ENCODE measurements at regions not wholly inside any gene's neighbourhood (a gene's known extent, or its start where the extent isn't known, plus 50 kb on each side); places are given as distances from the start of the nearest gene placed in this dataset.

GRCh38 chr6:67224989-67225388 is 1410.1 kb upstream of the ADGRB3 start:
- no peak for ATAC-seq (replicated peaks; ENCODE audit: extremely low read depth, poor library complexity, severe bottlenecking)
- no peaks in the 10 kb centered on the region for H3K27me3 Mint-ChIP-seq

GRCh38 chr6:67221226-67221625 is 1413.9 kb upstream of the ADGRB3 start:
- no peak overlapping the region for H3K27ac Mint-ChIP-seq (ENCODE audit: low read depth)
- DNase-seq (ENCODE audit: low spot score in 2 of 2) (no peak), ATAC-seq (replicated peaks; ENCODE audit: extremely low read depth, poor library complexity, severe bottlenecking) (no peak)
- peaks cover 2% of the 10 kb centered on the region for H3K36me3 Mint-ChIP-seq (ENCODE audit: insufficient read depth)
- H3K4me1 Mint-ChIP-seq = no peaks in the 10 kb centered on the region
- H3K27me3 Mint-ChIP-seq = no peaks in the 10 kb centered on the region
- H3K9me3 Mint-ChIP-seq = peaks cover 41% of the 10 kb centered on the region
- no peak overlapping the region for H3K4me3 Mint-ChIP-seq

More at GRCh38 chr6:67224989-67225388, 1410.1 kb upstream of the ADGRB3 start:
- Mint-ChIP-seq H3K27ac (ENCODE audit: low read depth) (no peak overlapping the region), H3K9me3 (peaks cover 41% of the 10 kb centered on the region), H3K36me3 (ENCODE audit: insufficient read depth) (peaks cover 2% of the 10 kb centered on the region), H3K4me3 (no peak overlapping the region), H3K4me1 (no peaks in the 10 kb centered on the region)
- DNase-seq (ENCODE audit: low spot score in 2 of 2) = no peak

GRCh38 chr6:67219346-67219745 is 1415.7 kb upstream of the ADGRB3 start:
- no peaks in the 10 kb centered on the region for H3K27me3 Mint-ChIP-seq
- peaks cover 2% of the 10 kb centered on the region for H3K36me3 Mint-ChIP-seq (ENCODE audit: insufficient read depth)
- no peak overlapping the region for H3K27ac Mint-ChIP-seq (ENCODE audit: low read depth)
- no peak for DNase-seq (ENCODE audit: low spot score in 2 of 2)
- H3K4me3 Mint-ChIP-seq = no peak overlapping the region
- H3K4me1 Mint-ChIP-seq = no peaks in the 10 kb centered on the region
- peaks cover 38% of the 10 kb centered on the region for H3K9me3 Mint-ChIP-seq
- ATAC-seq (replicated peaks; ENCODE audit: extremely low read depth, poor library complexity, severe bottlenecking) = no peak

- H3K36me3 Mint-ChIP-seq (ENCODE audit: insufficient read depth) = no peaks in the 10 kb centered on the region
- H3K27me3 Mint-ChIP-seq = no peaks in the 10 kb centered on the region
- no peak overlapping the region for H3K27ac Mint-ChIP-seq (ENCODE audit: low read depth)
- peaks cover 11% of the 10 kb centered on the region for H3K9me3 Mint-ChIP-seq
- H3K4me3 Mint-ChIP-seq = no peak overlapping the region
- no peaks in the 10 kb centered on the region for H3K4me1 Mint-ChIP-seq
- ATAC-seq (replicated peaks; ENCODE audit: extremely low read depth, poor library complexity, severe bottlenecking) (no peak), DNase-seq (ENCODE audit: low spot score in 2 of 2) (no peak)
These were observed 1422.5 kb upstream of the ADGRB3 start for GRCh38 chr6:67212584-67212983.

GRCh38 chr6:67210450-67210849 is 1424.6 kb upstream of the ADGRB3 start:
- no peaks in the 10 kb centered on the region for H3K36me3 Mint-ChIP-seq (ENCODE audit: insufficient read depth)
- no peak overlapping the region for H3K27ac Mint-ChIP-seq (ENCODE audit: low read depth)
- no peak overlapping the region for H3K4me3 Mint-ChIP-seq
- DNase-seq (ENCODE audit: low spot score in 2 of 2) (no peak), ATAC-seq (replicated peaks; ENCODE audit: extremely low read depth, poor library complexity, severe bottlenecking) (no peak)
- H3K9me3 Mint-ChIP-seq = peaks cover 14% of the 10 kb centered on the region
- H3K27me3 Mint-ChIP-seq = no peaks in the 10 kb centered on the region
- no peaks in the 10 kb centered on the region for H3K4me1 Mint-ChIP-seq

GRCh38 chr6:67201563-67201962 is 1433.5 kb upstream of the ADGRB3 start:
- Mint-ChIP-seq H3K36me3 (ENCODE audit: insufficient read depth) (no peaks in the 10 kb centered on the region), H3K4me3 (no peak overlapping the region), H3K27me3 (no peaks in the 10 kb centered on the region), H3K9me3 (peaks cover 21% of the 10 kb centered on the region), H3K27ac (ENCODE audit: low read depth) (no peak overlapping the region), H3K4me1 (no peaks in the 10 kb centered on the region)
- no peak for ATAC-seq (replicated peaks; ENCODE audit: extremely low read depth, poor library complexity, severe bottlenecking)
- DNase-seq (ENCODE audit: low spot score in 2 of 2) = no peak

GRCh38 chr6:67200626-67201403 is 1434.3 kb upstream of the ADGRB3 start:
- Mint-ChIP-seq H3K27ac (ENCODE audit: low read depth) (no peak overlapping the region), H3K9me3 (peaks cover 17% of the 10 kb centered on the region), H3K4me1 (no peaks in the 10 kb centered on the region), H3K27me3 (no peaks in the 10 kb centered on the region), H3K4me3 (no peak overlapping the region), H3K36me3 (ENCODE audit: insufficient read depth) (no peaks in the 10 kb centered on the region)
- DNase-seq (ENCODE audit: low spot score in 2 of 2) = no peak
- ATAC-seq (replicated peaks; ENCODE audit: extremely low read depth, poor library complexity, severe bottlenecking) = no peak

GRCh38 chr6:67199425-67199824 is 1435.7 kb upstream of the ADGRB3 start:
- Mint-ChIP-seq H3K4me3 (no peak overlapping the region), H3K27ac (ENCODE audit: low read depth) (no peak overlapping the region), H3K9me3 (peaks cover 17% of the 10 kb centered on the region), H3K27me3 (no peaks in the 10 kb centered on the region), H3K4me1 (no peaks in the 10 kb centered on the region), H3K36me3 (ENCODE audit: insufficient read depth) (no peaks in the 10 kb centered on the region)
- DNase-seq (ENCODE audit: low spot score in 2 of 2) (no peak), ATAC-seq (replicated peaks; ENCODE audit: extremely low read depth, poor library complexity, severe bottlenecking) (no peak)

GRCh38 chr6:67190733-67191132 is 1444.3 kb upstream of the ADGRB3 start:
- no peaks in the 10 kb centered on the region for H3K4me1 Mint-ChIP-seq
- H3K9me3 Mint-ChIP-seq = peaks cover 15% of the 10 kb centered on the region
- no peaks in the 10 kb centered on the region for H3K27me3 Mint-ChIP-seq
- H3K27ac Mint-ChIP-seq (ENCODE audit: low read depth) = no peak overlapping the region
- DNase-seq (ENCODE audit: low spot score in 2 of 2) (no peak), ATAC-seq (replicated peaks; ENCODE audit: extremely low read depth, poor library complexity, severe bottlenecking) (no peak)
- no peaks in the 10 kb centered on the region for H3K36me3 Mint-ChIP-seq (ENCODE audit: insufficient read depth)
- no peak overlapping the region for H3K4me3 Mint-ChIP-seq

GRCh38 chr6:67184405-67184804 is 1450.7 kb upstream of the ADGRB3 start:
- no peak for DNase-seq (ENCODE audit: low spot score in 2 of 2)
- Mint-ChIP-seq H3K36me3 (ENCODE audit: insufficient read depth) (peaks cover 2% of the 10 kb centered on the region), H3K4me1 (no peaks in the 10 kb centered on the region), H3K27me3 (no peaks in the 10 kb centered on the region), H3K27ac (ENCODE audit: low read depth) (no peak overlapping the region), H3K9me3 (peaks cover 12% of the 10 kb centered on the region), H3K4me3 (no peak overlapping the region)
- no peak for ATAC-seq (replicated peaks; ENCODE audit: extremely low read depth, poor library complexity, severe bottlenecking)

GRCh38 chr6:67175101-67175500 is 1460.0 kb upstream of the ADGRB3 start:
- H3K27me3 Mint-ChIP-seq = no peaks in the 10 kb centered on the region
- H3K36me3 Mint-ChIP-seq (ENCODE audit: insufficient read depth) = no peaks in the 10 kb centered on the region
- DNase-seq (ENCODE audit: low spot score in 2 of 2) = no peak
- H3K27ac Mint-ChIP-seq (ENCODE audit: low read depth) = no peak overlapping the region
- H3K9me3 Mint-ChIP-seq = no peaks in the 10 kb centered on the region
- H3K4me3 Mint-ChIP-seq = no peak overlapping the region
- ATAC-seq (replicated peaks; ENCODE audit: extremely low read depth, poor library complexity, severe bottlenecking) = no peak
- no peaks in the 10 kb centered on the region for H3K4me1 Mint-ChIP-seq

- no peaks in the 10 kb centered on the region for H3K4me1 Mint-ChIP-seq
- no peak for ATAC-seq (replicated peaks; ENCODE audit: extremely low read depth, poor library complexity, severe bottlenecking)
- H3K36me3 Mint-ChIP-seq (ENCODE audit: insufficient read depth) = no peaks in the 10 kb centered on the region
- no peak overlapping the region for H3K4me3 Mint-ChIP-seq
- no peak for DNase-seq (ENCODE audit: low spot score in 2 of 2)
- no peak overlapping the region for H3K27ac Mint-ChIP-seq (ENCODE audit: low read depth)
- peaks cover 17% of the 10 kb centered on the region for H3K9me3 Mint-ChIP-seq
- H3K27me3 Mint-ChIP-seq = no peaks in the 10 kb centered on the region
These were observed 1458.6 kb upstream of the EYS start for GRCh38 chr6:67165606-67166005.

GRCh38 chr6:67160820-67161219 is 1453.8 kb upstream of the EYS start:
- no peak overlapping the region for H3K4me3 Mint-ChIP-seq
- ATAC-seq (replicated peaks; ENCODE audit: extremely low read depth, poor library complexity, severe bottlenecking) (no peak), DNase-seq (ENCODE audit: low spot score in 2 of 2) (no peak)
- peaks cover 29% of the 10 kb centered on the region for H3K9me3 Mint-ChIP-seq
- no peaks in the 10 kb centered on the region for H3K4me1 Mint-ChIP-seq
- no peaks in the 10 kb centered on the region for H3K36me3 Mint-ChIP-seq (ENCODE audit: insufficient read depth)
- H3K27me3 Mint-ChIP-seq = no peaks in the 10 kb centered on the region
- H3K27ac Mint-ChIP-seq (ENCODE audit: low read depth) = no peak overlapping the region

Measured in central memory CD8-positive, alpha-beta T cell (primary cell).